ENCODE measurements at regions not wholly inside any gene's neighbourhood (a gene's known extent, or its start where the extent isn't known, plus 50 kb on each side); places are given as distances from the start of the nearest gene placed in this dataset.

DNA sequence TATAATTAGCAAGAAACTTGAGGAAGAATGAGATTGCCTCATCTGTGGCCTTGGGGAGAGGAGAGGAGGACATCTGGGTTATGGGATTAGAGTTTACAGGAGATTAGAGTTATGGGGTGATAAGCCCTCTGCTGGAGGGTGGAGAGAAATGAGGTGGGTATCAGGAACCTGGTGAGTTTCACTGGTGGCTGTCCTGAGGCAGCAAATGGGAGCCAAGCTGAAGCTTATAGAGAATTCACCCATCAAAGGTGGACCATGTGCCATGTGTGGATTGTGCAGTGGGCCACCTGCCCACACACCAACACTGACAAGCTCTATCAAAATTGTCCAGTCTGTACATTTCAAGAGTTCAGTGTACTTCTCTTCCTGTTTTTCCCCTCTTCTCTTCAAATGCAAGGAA, 135.3 kb downstream of the AEBP2 start:
- TF ChIP-seq ZFP30 (CRISPR knock-in tag; IDR thresholded peaks at IDR 0.05) (no peak), GLIS3 (CRISPR knock-in tag; IDR thresholded peaks at IDR 0.05) (no peak), ZNF8 (CRISPR knock-in tag; IDR thresholded peaks at IDR 0.05) (no peak), POU6F1 (CRISPR knock-in tag; IDR thresholded peaks at IDR 0.05; ENCODE audit: borderline replicate concordance, low read depth) (no peak), RARB (CRISPR knock-in tag; IDR thresholded peaks at IDR 0.05) (no peak), ZFP3 (CRISPR knock-in tag; IDR thresholded peaks at IDR 0.05) (no peak), PATZ1 (CRISPR knock-in tag; IDR thresholded peaks at IDR 0.05; ENCODE audit: borderline replicate concordance) (no peak), PPARA (CRISPR knock-in tag; IDR thresholded peaks at IDR 0.05; ENCODE audit: borderline replicate concordance) (no peak), TCF4 (CRISPR knock-in tag; IDR thresholded peaks at IDR 0.05; ENCODE audit: borderline replicate concordance) (no peak), ZC3H10 (CRISPR knock-in tag; IDR thresholded peaks at IDR 0.05) (no peak), OSR1 (CRISPR knock-in tag; IDR thresholded peaks at IDR 0.05) (no peak), ZNF70 (CRISPR knock-in tag; IDR thresholded peaks at IDR 0.05) (no peak), SNAI2 (CRISPR knock-in tag; IDR thresholded peaks at IDR 0.05) (no peak), ESRRG (CRISPR knock-in tag; IDR thresholded peaks at IDR 0.05) (no peak)

All from SK-N-SH treated with all-trans-retinoic acid at 6 μM for 48 hours (cell line).